ENCODE measurements at regions not wholly inside any gene's neighbourhood (a gene's known extent, or its start where the extent isn't known, plus 50 kb on each side); places are given as distances from the start of the nearest gene placed in this dataset.

- no peak for TF ChIP-seq POLR2A (IDR thresholded peaks at IDR 0.05)
- no peak for TF ChIP-seq CTCF (IDR thresholded peaks at IDR 0.05)
These were observed 626.6 kb upstream of the FSHR start for GRCh38 chr2:49780949-49781348.
